ENCODE measurements at regions not wholly inside any gene's neighbourhood (a gene's known extent, or its start where the extent isn't known, plus 50 kb on each side); places are given as distances from the start of the nearest gene placed in this dataset.

DNA sequence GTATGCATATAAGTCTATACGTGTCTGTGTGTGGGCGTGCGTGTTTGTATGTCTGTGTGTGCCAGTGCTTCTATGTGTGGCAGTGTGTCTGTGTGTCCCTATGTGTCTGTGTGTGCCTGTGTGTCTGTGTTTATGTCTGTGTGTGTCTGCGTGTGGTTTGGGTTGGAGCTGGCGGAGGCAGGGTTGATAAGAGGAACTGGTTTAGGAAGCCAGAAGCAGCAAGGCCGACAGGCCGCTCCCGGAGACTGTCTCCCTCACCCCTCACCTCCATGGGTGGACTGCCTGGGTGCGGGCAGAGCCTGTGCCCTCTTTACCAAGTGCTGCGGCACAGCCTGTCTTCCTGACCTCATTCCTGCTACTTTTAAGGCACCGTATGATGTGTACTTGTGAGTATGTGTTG, 327.1 kb upstream of the B3GAT1 start:
- TF ChIP-seq, protein P1, sequence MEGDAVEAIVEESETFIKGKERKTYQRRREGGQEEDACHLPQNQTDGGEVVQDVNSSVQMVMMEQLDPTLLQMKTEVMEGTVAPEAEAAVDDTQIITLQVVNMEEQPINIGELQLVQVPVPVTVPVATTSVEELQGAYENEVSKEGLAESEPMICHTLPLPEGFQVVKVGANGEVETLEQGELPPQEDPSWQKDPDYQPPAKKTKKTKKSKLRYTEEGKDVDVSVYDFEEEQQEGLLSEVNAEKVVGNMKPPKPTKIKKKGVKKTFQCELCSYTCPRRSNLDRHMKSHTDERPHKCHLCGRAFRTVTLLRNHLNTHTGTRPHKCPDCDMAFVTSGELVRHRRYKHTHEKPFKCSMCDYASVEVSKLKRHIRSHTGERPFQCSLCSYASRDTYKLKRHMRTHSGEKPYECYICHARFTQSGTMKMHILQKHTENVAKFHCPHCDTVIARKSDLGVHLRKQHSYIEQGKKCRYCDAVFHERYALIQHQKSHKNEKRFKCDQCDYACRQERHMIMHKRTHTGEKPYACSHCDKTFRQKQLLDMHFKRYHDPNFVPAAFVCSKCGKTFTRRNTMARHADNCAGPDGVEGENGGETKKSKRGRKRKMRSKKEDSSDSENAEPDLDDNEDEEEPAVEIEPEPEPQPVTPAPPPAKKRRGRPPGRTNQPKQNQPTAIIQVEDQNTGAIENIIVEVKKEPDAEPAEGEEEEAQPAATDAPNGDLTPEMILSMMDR (conservative IDR thresholded peaks at IDR 0.05 in 1 of 2, IDR thresholded peaks at IDR 0.05 in 1 of 2; ENCODE audit: low read depth in 1 of 2, low read length in 2 of 2) = no peak
- TF ChIP-seq EZH2 (IDR thresholded peaks at IDR 0.05; ENCODE audit: low read length, missing control alignments) = no peak
